ENCODE measurements at regions not wholly inside any gene's neighbourhood (a gene's known extent, or its start where the extent isn't known, plus 50 kb on each side); places are given as distances from the start of the nearest gene placed in this dataset.
"Not testable (repeated sequence)": the region's sequence is repeated elsewhere in the genome, so short reads cannot be mapped to it uniquely, and the experiment has no call there.

DNA sequence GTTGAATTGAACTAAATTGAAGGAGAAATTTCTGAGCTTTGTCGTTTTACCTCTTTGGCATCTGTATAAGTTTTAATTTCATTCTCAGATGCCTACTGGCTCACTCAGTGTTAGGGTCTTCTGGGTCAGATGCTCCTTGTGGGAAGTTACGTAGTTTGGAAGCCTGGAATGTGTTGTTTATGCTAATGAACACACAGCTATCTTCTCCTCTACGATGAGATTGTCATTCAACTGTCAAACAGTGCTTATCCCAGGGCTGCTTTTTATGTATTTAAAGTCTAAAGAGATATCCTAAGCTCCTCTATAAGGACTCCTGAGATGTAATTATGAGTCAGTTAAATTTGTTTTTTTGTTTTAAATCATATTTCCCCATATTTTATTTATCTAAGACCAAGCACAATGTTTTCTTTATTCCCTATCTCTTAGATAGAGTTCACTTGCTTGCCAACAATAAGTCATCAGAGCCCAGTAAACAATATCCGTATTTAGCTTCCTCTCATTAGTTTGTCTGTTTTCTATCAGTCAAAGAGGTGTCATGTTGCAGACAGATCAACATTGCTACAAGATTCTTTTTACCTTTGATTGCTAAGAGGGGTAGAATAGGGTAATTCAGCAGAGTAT is 368.0 kb upstream of the PDE3A start:
- DNase-seq: no peak

DNA sequence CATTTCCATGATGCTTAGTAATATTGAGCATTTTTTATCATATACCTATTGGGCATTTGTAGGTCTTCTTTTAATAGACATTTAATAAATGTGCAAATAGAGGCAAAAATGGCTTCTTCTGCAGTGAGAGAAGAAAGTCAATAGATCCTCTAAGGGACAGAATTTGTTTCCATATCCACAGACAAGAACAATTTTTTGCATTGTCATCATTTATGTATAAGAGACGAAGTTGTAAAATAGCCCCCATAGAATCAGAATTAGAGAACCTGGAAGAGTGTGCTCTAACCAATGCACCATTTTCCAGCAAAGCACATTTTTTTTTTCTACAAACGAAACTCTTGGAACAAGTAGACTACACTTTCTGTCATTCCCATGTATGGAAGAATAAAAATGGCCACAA is 365.1 kb upstream of the PDE3A start:
- no peak for DNase-seq

DNA sequence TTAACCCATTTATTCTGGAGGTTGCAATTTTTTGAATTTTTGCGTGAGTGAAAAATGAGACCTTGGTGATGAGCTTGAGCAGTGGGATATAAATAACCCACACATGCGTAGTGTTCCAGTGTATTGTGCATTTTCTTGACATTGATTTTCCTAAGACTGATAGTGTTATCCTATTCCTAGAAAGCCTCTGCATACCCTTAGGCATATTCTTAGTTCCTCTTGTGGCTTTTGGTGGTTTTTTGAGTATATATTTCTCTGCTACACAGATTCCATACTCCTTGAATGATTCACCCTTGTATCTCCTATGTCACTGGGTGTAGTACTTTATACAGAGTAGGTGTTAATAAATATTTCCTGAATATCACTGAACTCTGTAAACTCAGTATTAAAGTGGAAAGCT is 363.4 kb upstream of the PDE3A start:
- no peak for DNase-seq

DNA sequence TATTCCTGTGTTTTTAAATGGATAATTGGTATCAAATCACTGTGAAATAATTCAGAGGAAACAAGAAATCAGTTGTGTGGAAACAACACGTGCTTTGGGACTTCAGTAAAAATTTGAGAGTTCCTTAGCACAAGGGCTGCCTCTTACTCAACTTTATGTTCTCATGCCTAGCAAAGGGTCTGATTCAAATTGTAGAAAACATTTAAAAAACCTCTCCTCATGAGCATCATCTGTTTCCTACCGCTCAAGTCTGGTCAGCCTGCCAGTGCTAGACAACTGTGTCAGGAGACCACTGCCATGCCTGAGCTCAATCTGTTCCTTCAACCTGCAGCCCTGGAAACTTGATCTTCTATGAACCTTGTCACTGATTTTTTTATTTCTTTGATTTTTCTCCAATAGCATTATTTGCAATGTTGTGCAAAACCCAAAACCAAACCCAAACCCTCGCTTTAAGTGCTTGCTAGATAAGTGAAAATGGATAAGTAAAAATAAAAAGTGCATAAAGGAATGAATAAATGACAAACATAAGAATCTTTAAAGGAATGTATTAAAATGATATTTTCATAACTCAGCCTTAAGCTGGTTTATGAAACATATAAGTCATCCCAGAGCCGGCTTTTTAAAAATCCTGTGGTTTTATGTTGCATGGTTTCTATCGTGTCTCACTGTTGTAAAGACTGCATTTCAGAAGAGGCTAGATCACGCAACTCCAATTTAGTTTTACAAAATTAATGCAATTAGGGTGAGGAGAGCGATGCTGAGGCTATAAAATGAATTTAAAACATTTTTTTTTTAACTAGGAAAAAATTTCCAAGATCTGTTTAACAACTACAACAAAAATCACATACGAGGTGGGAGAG is 361.2 kb upstream of the PDE3A start:
- no peak for DNase-seq

DNA sequence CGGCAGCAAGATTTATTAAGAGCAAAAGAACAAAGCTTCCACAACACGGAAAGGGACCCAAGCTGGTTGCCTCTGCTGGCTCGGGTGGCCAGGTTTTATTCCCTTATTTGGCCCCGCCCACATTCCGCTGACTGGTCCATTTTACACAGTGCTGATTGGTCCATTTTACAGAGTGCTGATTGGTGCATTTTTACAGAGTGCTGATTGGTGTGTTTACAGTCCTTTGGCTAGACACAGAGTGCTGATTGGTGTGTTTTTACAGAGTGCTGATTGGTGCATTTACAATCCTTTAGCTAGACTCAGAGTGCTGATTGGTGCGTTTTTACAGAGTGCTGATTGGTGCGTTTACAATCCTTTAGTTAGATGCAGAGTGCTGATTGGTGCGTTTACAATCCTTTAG is 358.4 kb upstream of the PDE3A start:
- DNase-seq: not testable (repeated sequence)

DNA sequence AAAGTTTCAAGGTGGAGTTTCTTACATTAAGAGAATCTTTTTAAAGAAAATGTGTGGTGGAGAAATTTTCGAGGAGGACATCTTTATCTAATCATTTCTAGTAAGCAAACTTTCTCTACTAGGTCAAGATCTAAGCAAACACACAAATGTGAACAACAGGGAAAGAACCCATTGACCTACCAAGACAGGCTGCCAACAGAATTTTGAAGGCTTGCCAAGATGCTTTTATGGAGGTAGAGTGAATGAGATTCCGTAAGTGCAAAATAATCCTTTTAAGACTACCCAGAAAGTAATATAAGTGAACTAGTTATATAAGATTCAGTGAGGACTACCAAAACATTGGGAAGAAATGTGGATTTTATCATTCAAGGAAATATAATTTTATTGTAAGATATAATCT is 357.1 kb upstream of the PDE3A start:
- no peak for DNase-seq

DNA sequence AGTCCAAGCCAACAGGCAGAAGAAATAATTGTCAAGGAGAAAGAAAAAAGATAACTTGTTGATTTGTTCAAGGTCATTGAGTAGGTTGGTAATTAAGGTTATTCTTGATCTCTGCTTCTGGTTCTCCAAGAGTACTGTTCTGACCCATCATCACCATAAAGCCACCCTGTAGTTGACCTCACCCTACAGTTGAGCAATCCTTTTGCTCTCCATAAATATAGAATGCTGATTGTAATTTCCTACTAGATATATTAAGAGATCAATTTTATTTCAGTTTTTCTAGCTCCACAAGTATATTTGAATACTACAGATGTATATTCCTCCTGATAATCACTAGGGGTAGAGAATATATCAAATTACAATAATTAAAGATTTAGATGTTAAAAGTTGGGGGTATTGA is 350.5 kb upstream of the PDE3A start:
- no peak for DNase-seq

DNA sequence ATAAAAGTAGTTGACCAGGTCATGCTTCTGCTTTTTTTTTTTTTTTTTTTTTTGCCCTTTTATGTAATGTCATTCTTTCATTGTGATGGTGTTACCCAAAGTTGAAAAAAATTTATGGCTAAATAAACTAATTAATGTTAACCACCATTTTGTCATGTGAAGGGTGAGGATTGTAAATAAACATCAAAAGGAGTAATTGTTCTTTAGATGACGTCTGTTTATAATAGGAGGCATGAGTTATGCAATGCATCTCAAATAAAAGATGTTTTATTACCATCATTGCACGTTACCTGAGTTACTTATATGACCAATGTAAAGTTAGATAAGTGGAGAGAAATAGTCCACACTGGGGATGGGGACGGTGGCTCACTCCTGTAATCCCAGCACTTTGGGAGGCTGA is 349.9 kb upstream of the PDE3A start:
- DNase-seq: no peak

DNA sequence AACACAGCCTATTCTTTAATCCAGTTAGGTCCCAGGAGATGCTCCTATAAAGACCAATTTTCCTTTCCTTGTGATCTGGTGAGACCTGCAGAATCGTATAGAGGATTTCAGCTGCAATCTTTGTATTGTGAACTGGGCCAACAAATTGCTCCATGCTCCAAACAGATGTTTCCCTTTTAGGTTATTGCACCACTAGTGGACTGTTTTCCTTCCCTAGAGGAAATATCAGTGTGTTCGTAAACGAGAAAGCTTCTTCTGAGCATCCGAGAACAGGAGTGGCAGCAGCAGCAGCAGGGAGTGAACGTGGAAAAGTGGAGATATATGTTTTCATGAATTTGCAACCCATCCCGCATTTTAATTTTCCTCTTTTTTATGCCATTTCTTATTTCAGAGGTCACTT is 344.1 kb upstream of the PDE3A start:
- no peak for DNase-seq

DNA sequence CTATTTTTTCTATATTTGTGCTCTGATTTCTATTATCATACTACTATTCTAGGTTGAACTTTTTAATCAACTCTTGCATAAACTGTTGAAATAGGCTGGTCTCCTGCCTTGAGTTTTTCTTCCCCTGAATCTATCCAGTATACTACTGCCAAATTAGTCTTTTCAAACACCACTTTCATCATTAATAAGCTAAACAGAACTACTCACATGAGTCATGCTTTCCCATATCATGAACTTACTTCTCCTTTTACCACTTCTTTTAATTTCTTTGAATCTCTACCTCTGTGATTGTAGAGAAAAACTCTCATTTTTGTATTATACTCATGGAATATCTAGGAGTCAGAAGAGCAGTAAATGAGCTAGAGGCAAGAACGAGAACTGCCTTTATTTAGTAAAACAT is 340.3 kb upstream of the PDE3A start:
- DNase-seq: no peak

DNA sequence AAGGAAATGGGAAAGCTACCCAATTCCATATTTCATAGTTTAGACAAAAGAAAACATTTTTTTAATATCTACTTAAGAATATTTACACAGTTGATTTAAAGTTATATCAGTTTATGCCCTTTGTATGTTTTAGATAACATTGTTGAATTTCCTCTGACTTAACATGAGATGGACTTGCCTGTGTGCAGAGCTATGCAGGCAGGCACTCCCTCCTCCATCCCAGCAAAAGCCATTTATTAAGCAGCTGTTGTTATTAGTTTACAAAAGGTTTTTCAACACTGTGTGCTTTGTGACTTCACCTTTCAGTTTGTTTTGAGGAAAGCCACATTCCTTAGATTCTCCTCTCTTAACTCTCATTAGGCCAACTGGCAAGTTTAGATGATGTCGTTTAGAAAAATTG is 337.5 kb upstream of the PDE3A start:
- no peak for DNase-seq

DNA sequence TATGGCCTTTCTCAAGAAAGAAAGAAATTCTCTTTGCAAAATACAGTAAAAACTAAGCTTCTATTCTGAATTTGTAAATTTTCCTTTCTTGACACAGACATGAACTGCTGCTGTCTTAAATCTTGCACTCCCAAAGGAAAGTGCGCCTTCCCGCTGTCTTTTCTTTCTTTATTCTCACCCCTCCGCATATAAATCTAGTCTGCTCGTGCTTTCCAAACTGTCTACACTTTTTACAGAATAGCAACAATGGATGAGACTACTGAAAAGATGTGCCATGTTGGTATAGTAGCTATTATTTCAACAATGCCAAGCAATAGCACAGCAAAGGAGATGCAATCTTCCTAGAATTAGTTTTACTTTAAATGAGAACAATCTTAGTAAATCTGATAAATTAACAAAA is 328.8 kb upstream of the PDE3A start:
- DNase-seq: no peak

DNA sequence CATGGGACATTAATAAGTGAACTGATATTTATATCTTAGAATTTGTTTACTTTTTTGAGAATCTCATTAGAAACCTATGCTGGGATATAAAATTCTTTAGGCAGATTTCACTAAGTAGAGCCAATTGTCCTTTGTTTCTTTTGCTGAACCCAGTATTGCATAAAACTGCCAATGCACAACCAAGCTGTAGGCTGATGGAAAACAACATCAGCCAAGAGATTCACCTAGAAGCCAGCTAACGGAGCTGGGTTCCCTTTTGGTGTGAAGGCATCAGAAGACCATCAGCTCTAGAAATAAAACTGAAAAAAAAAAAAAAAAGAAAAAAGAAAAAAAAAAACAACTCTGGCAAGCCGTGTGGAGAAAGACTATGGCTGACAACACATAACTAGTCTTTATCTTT is 328.2 kb upstream of the PDE3A start:
- no peak for DNase-seq

DNA sequence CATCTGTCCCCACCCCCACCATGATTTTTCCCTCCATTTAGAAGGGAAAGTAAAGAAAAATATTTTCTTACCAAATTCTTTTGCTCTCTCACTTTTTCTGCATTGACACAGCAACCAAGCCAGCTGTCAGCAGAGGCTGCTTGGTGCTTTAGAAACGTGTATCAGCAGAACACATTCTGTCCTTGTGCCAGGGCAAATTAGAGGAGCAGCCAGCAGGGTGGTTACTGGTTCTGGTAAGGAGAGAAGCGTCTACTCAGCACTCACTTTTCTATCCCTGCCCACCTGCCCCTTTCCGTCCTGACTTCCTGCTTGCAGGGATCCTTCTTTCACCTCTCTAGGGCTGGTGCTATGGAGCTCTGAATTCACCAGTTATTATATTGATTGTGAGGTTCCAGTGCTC is 327.5 kb upstream of the PDE3A start:
- no peak for DNase-seq

DNA sequence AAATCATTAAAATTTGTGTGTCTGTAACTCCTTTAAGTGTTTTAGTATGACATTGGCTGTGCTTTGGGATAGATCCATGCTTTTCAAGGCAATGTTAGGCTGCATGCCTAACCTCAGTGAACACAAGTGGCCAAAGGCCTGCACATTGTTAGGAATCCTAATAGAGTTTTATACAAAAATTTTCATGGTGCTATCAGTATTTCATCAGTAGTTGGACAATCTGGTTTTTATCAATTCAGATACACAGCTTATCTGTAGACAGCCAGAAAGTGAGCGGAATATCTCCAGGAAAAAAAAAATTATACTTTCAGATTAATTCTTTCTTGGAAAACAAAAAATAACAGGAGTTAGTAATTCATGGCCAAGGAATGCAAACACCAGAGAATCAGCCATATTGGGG is 324.0 kb upstream of the PDE3A start:
- no peak for DNase-seq

DNA sequence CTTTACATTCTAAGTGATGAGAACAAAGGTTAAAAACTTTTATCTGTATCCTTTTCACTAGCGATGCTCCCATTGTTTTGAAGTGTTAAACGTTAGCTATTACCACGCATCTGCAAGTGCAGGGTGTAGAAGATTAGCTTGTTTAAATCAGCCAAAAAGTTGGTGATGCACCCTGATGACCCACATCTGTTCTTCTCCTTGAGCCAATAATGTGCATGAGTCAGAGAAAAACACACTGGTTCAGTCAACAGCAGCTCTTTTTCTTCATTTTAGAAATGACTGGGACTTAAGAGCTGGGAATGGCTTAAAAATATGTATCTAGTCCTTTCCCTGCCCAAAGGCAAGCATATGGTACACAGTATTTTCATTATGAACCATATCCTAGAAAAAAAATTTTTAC is 323.5 kb upstream of the PDE3A start:
- no peak for DNase-seq

DNA sequence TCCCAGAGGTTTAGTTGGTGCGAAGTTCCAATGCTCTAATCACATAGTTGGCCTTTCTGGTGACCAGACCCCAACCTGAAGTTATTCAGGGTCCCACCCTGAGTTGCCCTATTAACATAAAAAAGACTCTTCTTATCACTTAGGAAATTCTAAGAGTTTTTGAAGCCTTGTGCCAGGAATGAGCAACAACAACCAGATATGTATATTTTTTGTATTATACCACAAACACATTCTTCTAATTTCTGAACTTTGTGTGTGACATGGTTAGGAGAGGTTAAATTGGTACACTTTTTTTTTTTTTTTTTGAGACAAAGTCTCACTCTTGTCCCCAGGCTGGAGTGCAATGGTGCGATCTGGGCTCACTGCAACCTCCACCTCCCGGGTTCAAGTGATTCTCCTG is 320.4 kb upstream of the PDE3A start:
- DNase-seq: no peak

DNA sequence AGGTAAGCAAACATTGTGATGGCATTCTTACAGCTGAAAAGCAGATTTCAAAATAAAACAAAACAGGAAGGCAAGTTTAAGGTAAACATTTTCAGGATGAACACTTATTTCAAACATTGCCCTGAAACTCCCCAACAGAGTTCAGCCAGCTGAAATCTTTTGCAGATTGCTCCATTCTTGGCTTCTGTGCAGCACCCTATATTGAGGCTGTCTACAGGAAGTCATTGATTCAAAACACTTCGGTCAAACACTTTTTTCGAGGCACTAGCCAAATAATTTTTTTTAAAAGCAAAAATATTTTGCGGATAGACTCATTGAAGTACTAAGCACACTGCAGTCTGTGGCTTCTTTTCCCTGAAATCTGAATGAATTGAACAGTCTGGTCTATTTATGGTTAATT is 318.1 kb upstream of the PDE3A start:
- no peak for DNase-seq

DNA sequence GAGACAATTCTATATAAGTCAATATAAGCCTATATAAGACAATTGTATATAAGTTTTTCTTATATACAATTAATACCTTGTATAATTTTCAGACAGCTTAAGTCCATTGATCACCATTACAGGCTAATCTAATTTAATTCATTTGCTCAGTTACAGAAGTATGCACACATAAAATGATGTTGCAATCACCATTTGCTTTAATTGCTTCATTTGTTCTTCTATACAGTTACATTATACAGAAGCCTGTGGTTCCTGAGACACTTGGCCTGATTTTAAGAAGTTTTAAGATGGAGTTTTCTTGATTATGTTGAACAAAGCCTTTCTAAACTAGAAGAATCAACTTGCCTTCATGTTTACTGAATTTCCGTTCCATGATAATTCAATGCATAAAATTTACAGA is 314.6 kb upstream of the PDE3A start:
- no peak for DNase-seq

DNA sequence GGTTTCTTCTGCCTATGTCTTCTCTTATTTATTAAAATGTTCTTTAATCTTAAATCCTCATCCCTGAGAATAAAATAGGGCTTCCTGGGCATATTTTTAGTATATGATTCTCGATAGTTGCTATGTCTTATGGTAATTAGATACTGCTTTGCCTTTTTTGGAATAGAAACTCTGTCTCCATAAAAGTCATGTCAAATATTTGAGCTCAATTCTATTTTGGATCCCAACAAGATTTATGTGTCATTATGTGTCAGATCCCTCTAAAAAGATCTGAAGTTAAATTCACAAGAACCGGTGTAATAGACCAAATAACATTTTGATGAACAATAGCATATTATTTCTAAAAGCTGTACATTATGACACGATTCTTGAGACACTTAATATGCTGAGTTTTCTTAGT is 312.5 kb upstream of the PDE3A start:
- DNase-seq: no peak

DNA sequence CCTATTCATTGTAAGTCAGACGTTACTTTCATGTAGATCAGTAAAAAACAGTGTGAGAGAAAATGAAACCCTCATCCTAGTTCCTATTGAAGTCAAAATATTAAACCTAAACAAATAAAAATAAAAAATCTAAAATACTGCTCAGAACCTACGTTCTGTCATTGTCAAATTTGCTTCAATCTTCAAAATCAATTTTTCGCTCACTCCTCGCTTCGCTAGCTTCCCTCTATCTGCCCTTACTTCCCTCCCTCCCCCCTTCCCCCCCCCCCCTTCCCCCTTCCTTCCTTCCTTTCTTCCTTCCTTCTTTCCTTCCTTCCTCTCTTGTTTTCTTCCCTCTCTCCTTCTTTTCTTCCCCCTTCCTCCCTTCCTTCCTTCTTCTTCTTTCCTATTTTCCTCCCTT is 310.9 kb upstream of the PDE3A start:
- DNase-seq: no peak

DNA sequence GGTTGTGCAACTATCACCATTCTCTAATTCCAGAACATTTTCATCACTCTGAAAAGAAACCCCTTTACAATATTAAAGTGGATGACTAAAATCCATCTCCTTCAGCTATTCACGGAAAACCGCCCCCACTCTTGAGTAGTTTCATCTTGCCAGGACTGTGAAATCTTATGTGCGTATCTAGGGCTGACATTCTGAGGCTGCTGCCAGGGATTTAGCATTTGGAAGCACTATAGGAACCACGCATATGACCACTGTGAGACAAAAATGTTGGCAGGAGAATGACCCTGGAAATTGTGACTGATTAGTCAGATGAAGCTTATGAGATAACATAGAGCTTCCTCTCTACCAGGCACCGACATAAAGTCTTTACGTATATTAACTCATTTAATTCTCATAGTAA is 305.2 kb upstream of the PDE3A start:
- no peak for DNase-seq

DNA sequence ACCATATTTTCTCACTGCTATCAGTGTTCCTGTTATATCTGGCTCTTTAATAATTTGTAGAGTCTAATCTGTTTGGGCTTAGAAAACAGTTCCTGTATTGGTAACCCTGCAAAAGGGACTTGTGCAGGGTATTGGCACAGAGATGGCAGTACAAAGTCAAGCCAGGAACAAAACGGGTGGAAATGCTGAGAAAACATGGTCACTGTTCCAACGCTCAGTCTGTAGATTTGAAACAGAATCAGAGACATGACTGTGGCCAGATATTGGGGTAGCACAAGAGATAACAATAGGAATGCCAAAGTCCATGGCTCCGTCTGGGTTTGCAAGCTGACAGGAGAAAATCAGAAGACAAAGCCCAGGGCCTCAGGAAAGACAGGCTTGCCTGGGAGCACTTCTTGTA is 290.7 kb upstream of the PDE3A start:
- no peak for DNase-seq

DNA sequence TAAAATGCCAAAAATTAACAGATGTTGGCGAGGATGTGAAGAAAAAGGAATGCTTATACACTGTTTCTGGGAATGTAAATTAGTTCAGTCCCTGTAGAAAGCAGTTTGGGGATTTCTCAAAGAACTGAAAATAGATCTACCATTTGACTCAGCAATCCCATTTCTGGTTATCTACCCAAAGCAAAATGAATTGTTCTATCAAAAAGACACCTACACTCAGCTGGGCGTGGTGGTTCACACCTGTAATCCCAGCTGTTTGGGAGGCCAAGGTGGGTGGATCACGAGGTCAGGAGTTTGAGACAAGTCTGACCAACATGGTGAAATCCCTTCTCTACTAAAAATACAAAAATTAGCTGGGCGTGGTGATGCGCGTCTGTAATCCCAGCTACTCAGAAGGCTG is 279.3 kb upstream of the PDE3A start:
- no peak for DNase-seq

DNA sequence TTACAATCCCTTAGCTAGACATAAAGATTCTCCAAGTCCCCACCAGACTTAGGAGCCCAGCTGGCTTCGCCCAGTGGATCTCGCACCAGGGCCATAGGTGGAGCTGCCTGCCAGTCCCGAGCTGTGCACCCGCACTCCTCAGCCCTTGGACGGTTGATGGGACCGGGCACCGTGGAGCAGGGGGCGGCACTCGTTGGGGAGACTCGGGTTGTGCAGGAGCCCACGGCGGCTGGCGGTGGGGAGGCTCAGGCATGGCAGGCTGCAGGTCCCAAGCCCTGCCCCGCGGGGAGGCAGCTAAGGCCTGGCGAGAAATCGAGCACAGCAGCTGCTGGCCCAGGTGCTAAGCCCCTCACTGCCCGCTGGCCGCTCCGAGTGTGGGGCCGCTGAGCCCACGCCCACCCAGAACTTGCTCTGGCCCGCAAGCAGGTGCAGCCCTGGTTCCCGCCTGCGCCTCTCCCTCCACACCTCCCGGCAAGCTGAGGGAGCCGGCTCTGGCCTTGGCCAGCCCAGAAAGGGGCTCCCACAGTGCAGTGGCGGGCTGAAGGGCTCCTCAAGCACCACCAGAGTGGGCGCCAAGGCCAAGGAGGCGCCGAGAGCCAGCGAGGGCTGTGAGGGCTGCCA is 275.0 kb upstream of the PDE3A start:
- not testable (repeated sequence) for DNase-seq
